Heart left ventricle (tissue), 16 donors: ENCODE measurements at regions not wholly inside any gene's neighbourhood (a gene's known extent, or its start where the extent isn't known, plus 50 kb on each side); places are given as distances from the start of the nearest gene placed in this dataset.
"Not testable (repeated sequence)": the region's sequence is repeated elsewhere in the genome, so short reads cannot be mapped to it uniquely, and the experiment has no call there.

Experiments used
- ATAC-seq, 4 donors: fragments of 200-7000 bp; cut with Tn5 transposase; one replicate each; pipeline ENCODE4 v1.9.1; 2020 to 2022; ENCODE audit warnings: moderate library complexity in 4 of 4, mild to moderate bottlenecking in 3 of 4, moderate number of reproducible peaks in 1 of 4
- DNase-seq, 5 donors: peaks; one replicate each; pipeline ENCODE4 v3.0.0-alpha.2; 2020
- H3K27ac ChIP-seq, 12 donors: fragments of 200-600 bp; sonication (generic) in 4 of 12; one replicate each; pipeline versions ENCODE4 v1.5.0 to v1.8.0; 2016 to 2022; ENCODE audit warnings: mild to moderate bottlenecking in 2 of 12
- H3K27me3 ChIP-seq, 9 donors: fragments of 200-600 bp; sonication (generic) in 2 of 9; one replicate each; pipeline versions ENCODE4 v1.5.1 to v1.8.0; 2016 to 2022; ENCODE audit warnings: mild to moderate bottlenecking in 3 of 9
- H3K36me3 ChIP-seq, 9 donors: fragments of 200-600 bp; sonication (generic) in 2 of 9; one replicate each; pipeline versions ENCODE4 v1.5.0 to v1.8.0; 2018 to 2022; ENCODE audit warnings: mild to moderate bottlenecking in 2 of 9
- H3K4me1 ChIP-seq, 12 donors: fragments of 200-600 bp; sonication (generic) in 4 of 12; one replicate each; pipeline versions ENCODE4 v1.5.0 to v1.8.0; 2016 to 2022; ENCODE audit warnings: mild to moderate bottlenecking in 3 of 12
- H3K4me3 ChIP-seq, 12 donors: fragments of 200-600 bp; sonication (generic) in 4 of 12; one replicate each; pipeline versions ENCODE4 v1.5.0 to v1.8.0; 2017 to 2022; ENCODE audit warnings: mild to moderate bottlenecking in 9 of 12, moderate library complexity in 4 of 12
- H3K9me3 ChIP-seq, 12 donors: fragments of 200-600 bp; sonication (generic) in 4 of 12; one replicate each; pipeline versions ENCODE4 v1.5.0 to v1.8.0; 2016 to 2022; ENCODE audit warnings: mild to moderate bottlenecking in 1 of 12
- CTCF ChIP-seq, 12 donors: fragments of 200-600 bp; sonication (generic) in 4 of 12; IDR thresholded peaks; one replicate each; pipeline versions ENCODE4 v1.5.0 to v1.8.0; 2018 to 2022; ENCODE audit warnings: antibody characterized with exemption in 12 of 12, mild to moderate bottlenecking in 5 of 12
- POLR2A ChIP-seq, 2 donors: fragments of 450-650 bp; IDR thresholded peaks; one replicate each; pipeline ENCODE4 v1.6.1; 2017; ENCODE audit warnings: antibody characterized with exemption in 2 of 2, mild to moderate bottlenecking in 2 of 2, moderate library complexity in 2 of 2
- WGBS, 4 donors: extraction: QIAGEN DNeasy Blood & Tissue Kit in 2 of 4; methylation state at CpG; one replicate each; pipeline versions ENCODE4 v1.1.5 to v1.1.7; 2013 to 2018; 5-methylcytosine and 5-hydroxymethylcytosine counted together
- intact Hi-C, 10 donors: fragments of 100-400 bp; cut with DNase I; formaldehyde crosslinking; loops; one replicate each; pipeline versions ENCODE4 v1.11.1 to v1.14.2; 2022
- donor health status: ischemic (EF 13 %, LVEDD 7.1; RV severe dilation, severe dysfunction).
- donor health status: healthy with polysubstance abuse.
- donor health status: DM: no; HTN: yes; CAD: no.
- donor health status: DM: no; HTN: no; CAD: no.
- donor health status: ischemic (EF 25% LVEDD 6.9; RV normal size, moderate dysfunction).
- donor health status: ischemic (EF 25% LVEDD 5.7; RV mildly dilated, moderate dysfunction).
- donor health status: healthy.
- donor health status: DM: yes; HTN: yes; CAD: no.
- donor health status: ischemic (EF 35%, LVEDD 5.7; RV mildly dilated, moderate dysfunction).
- donor health status: nonischemic (EF 11% LVEDD 7.7; RV severe dilation, severe dysfunction).
- donor health status: DM: yes; HTN: yes; CAD: no.
- donor health status: PGD.
- donor health status: ischemic (EF 29% LVEDD 5.4; RV normal size, mild dysfunction).
- donor health status: nonischemic (EF 23%, LVEDD 6.1; RV moderate dilation, normal function).

GRCh38 chr1:199482426-199482825, 545.1 kb upstream of the NR5A2 start:
- Histone ChIP-seq H3K4me3 (no peak overlapping the region), H3K27me3 (no peaks in the 10 kb centered on the region), H3K36me3 (no peaks in the 10 kb centered on the region), H3K9me3 (peaks cover 0 to 4% (median 0%) of the 10 kb centered on the region in 12 donors), H3K27ac (no peak overlapping the region), H3K4me1 (no peaks in the 10 kb centered on the region)
- 74 to 86% (median 84%) methylated on average over 4 of the region's 4 CpGs for WGBS, 4 donors
- DNase-seq: no peak
- TF ChIP-seq POLR2A (IDR thresholded peaks at IDR 0.05) (no peak), CTCF (IDR thresholded peaks at IDR 0.05) (no peak)
- intact Hi-C loops: no loop called here
- no peak for ATAC-seq

DNA sequence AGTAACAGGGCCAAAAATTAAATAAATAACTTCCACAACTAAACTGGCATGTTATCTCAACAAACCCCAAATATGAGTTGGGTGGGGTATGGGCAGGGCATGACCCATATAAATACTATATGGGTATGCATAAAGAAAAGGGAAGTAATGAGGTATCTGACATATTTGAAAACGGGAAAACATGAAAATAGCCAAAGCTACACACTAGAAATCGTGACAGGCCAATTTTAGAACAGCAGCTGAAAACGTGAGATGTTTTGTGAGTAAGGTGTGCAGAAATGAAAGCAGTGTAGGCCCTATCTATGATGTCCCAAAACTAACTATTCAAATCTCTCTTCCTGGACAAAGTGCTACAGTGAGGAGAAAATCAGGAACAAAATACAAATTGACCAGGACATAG, 537.9 kb upstream of the NR5A2 start:
- H3K4me3 ChIP-seq: no peak overlapping the region
- H3K36me3 ChIP-seq: no peaks in the 10 kb centered on the region
- H3K27me3 ChIP-seq: no peaks in the 10 kb centered on the region
- no peak overlapping the region for H3K27ac ChIP-seq
- TF ChIP-seq POLR2A (IDR thresholded peaks at IDR 0.05) (no peak), CTCF (IDR thresholded peaks at IDR 0.05) (no peak)
- 61 to 73% (median 62%) methylated on average over 3 of the region's 3 CpGs for WGBS, 4 donors
- H3K9me3 ChIP-seq: peaks cover 0 to 17% (median 4%) of the 10 kb centered on the region in 12 donors
- intact Hi-C loops: no loop called here
- H3K4me1 ChIP-seq: no peaks in the 10 kb centered on the region
- ATAC-seq (no peak), DNase-seq (no peak)

- intact Hi-C loops: no loop called here
- no peaks in the 10 kb centered on the region for H3K4me1 ChIP-seq
- H3K4me3 ChIP-seq: no peak overlapping the region
- no peak for ATAC-seq
- no peak overlapping the region for H3K27ac ChIP-seq
- no peaks in the 10 kb centered on the region for H3K36me3 ChIP-seq
- no peak for DNase-seq
- WGBS, 4 donors: 80 to 90% (median 86%) methylated on average over 2 of the region's 2 CpGs
- H3K27me3 ChIP-seq: no peaks in the 10 kb centered on the region
- TF ChIP-seq POLR2A (IDR thresholded peaks at IDR 0.05) (no peak), CTCF (IDR thresholded peaks at IDR 0.05) (no peak)
- peaks cover 0 to 30% (median 14%) of the 10 kb centered on the region in 12 donors for H3K9me3 ChIP-seq
Observed at GRCh38 chr1:199490769-199491527, 536.6 kb upstream of the NR5A2 start.

- no peak overlapping the region for H3K4me3 ChIP-seq
- H3K27me3 ChIP-seq: no peaks in the 10 kb centered on the region
- 94 to 97% (median 95%) methylated on average over 3 of the region's 3 CpGs for WGBS, 4 donors
- no peaks in the 10 kb centered on the region for H3K4me1 ChIP-seq
- TF ChIP-seq CTCF (IDR thresholded peaks at IDR 0.05): no peak
- no peak for TF ChIP-seq POLR2A (IDR thresholded peaks at IDR 0.05)
- no peak for DNase-seq
- peaks cover 0 to 42% (median 14%) of the 10 kb centered on the region in 12 donors for H3K9me3 ChIP-seq
- H3K27ac ChIP-seq: no peak overlapping the region
- ATAC-seq: no peak
- intact Hi-C loops: no loop called here
- no peaks in the 10 kb centered on the region for H3K36me3 ChIP-seq
Observed at GRCh38 chr1:199495432-199495831, 532.1 kb upstream of the NR5A2 start.

GRCh38 chr1:199498802-199499201, 528.7 kb upstream of the NR5A2 start:
- H3K27ac ChIP-seq, H3K36me3 ChIP-seq, DNase-seq, H3K4me1 ChIP-seq, H3K4me3 ChIP-seq, H3K27me3 ChIP-seq, intact Hi-C loops, ATAC-seq: not testable (repeated sequence)
- WGBS, 4 donors: 84 to 94% (median 88%) methylated on average over 1 of the region's 1 CpG
- H3K9me3 ChIP-seq: peaks cover 0 to 37% (median 13%) of the 10 kb centered on the region in 12 donors
